ENCODE measurements at regions not wholly inside any gene's neighbourhood (a gene's known extent, or its start where the extent isn't known, plus 50 kb on each side); places are given as distances from the start of the nearest gene placed in this dataset.

DNA sequence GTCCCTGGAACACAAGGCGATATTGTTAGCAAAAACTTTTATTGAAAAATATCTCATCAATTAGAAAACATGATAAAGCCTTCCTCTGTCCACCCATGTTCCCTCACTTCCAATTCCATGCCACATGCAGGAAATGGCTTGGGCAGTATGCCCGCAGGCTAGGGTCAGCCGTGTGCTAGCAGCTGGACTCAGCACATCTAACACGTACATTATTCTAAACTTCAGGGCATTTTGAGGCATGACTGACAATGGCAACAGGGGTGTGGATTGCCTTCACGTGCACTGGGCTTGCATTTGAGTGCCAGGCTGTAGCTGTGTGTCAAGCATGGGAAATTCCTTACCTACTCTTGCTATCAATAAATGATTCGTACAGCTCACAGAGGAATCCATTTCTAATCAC is 642.1 kb downstream of the INHBA start:
- Histone ChIP-seq H3K4me3 (no peak overlapping the region), H3K9me3 (peaks cover 0 to 22% (median 11%) of the 10 kb centered on the region in 8 donors), H3K4me1 (no peaks in the 10 kb centered on the region), H3K27me3 (replicated peaks in 1 of 7) (no peaks in the 10 kb centered on the region), H3K27ac (no peak overlapping the region), H3K36me3 (no peaks in the 10 kb centered on the region)
- WGBS, 5 donors, result 70 to 89% (median 80%) methylated on average over 6 of the region's 6 CpGs
- no peak for DNase-seq
- TF ChIP-seq, protein P1, sequence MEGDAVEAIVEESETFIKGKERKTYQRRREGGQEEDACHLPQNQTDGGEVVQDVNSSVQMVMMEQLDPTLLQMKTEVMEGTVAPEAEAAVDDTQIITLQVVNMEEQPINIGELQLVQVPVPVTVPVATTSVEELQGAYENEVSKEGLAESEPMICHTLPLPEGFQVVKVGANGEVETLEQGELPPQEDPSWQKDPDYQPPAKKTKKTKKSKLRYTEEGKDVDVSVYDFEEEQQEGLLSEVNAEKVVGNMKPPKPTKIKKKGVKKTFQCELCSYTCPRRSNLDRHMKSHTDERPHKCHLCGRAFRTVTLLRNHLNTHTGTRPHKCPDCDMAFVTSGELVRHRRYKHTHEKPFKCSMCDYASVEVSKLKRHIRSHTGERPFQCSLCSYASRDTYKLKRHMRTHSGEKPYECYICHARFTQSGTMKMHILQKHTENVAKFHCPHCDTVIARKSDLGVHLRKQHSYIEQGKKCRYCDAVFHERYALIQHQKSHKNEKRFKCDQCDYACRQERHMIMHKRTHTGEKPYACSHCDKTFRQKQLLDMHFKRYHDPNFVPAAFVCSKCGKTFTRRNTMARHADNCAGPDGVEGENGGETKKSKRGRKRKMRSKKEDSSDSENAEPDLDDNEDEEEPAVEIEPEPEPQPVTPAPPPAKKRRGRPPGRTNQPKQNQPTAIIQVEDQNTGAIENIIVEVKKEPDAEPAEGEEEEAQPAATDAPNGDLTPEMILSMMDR (IDR thresholded peaks at IDR 0.05 in 8 of 11, conservative IDR thresholded peaks at IDR 0.05 in 3 of 11), result no peak
- no peak for TF ChIP-seq POLR2A (IDR thresholded peaks at IDR 0.05)
- TF ChIP-seq POLR2AphosphoS5 (IDR thresholded peaks at IDR 0.05), result no peak
- intact Hi-C loops (cut with DNase I; ENCODE audit: low total_unique reads), result no loop called here

DNA sequence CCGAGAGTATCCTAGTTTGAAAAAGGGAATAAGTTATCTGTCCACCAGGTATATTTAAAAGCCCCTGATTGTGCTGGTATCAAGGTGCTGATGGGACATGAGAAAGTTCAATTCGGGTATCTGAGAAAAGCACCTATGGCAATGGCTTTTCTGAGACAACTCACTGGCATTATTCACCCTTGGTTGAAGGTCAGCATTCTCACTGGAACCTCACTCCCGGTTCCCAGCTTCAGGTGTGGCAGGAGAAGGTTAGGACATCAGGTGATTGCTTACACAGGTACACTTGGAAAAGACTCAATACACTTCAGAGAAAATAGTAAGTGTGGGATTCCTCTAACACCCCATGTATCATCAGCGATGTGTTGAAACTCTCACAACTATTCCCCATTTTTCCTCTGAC is 643.1 kb downstream of the INHBA start:
- WGBS, 5 donors, result 68 to 85% (median 77%) methylated on average over 4 of the region's 4 CpGs
- no peaks in the 10 kb centered on the region for H3K27me3 ChIP-seq (replicated peaks in 1 of 7)
- DNase-seq, result no peak
- H3K4me1 ChIP-seq, result no peaks in the 10 kb centered on the region
- TF ChIP-seq, protein P1 (IDR thresholded peaks at IDR 0.05 in 8 of 11, conservative IDR thresholded peaks at IDR 0.05 in 3 of 11), result no peak
- TF ChIP-seq POLR2A (IDR thresholded peaks at IDR 0.05) (no peak), POLR2AphosphoS5 (IDR thresholded peaks at IDR 0.05) (no peak)
- H3K9me3 ChIP-seq, result peaks cover 0 to 22% (median 11%) of the 10 kb centered on the region in 8 donors
- H3K36me3 ChIP-seq, result no peaks in the 10 kb centered on the region
- H3K27ac ChIP-seq, result no peak overlapping the region
- H3K4me3 ChIP-seq, result no peak overlapping the region
- intact Hi-C loops (cut with DNase I; ENCODE audit: low total_unique reads), result no loop called here

DNA sequence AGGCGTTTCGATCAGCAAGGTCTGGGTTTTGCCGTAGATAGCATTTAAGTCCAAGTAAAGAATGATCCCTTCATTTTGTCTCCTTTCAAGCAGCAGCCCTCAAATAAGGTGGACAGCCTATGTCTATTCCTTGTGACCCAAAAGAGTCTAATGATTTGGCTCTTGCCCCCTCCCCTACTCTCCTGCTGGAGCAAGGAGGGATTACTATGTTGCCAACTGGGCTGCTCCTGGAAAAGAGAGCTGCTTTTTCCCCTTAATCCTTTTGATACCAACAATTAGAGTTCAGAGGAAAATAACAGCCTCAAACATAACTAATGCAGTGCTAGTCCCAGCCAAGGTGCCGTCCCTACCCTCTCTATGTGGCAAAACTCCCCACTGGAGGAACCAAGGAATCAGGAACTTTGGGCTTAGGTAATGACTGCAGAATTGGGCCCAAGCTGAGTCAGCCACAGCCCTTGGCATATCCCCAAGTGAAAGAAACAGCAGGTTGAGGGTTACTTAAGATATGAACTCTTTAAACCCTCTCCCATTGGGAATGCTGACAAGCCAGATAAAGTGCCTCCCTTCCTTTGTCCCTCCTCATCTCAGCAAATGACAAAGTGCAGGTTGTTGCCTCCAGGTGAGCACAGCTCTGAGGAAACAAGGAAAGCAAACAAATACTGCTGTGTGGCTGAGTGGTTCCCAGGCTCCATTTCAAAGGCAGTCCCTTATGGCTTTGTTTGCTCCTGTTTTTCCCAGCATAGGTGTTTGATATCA is 643.7 kb downstream of the INHBA start:
- Histone ChIP-seq H3K27me3 (replicated peaks in 1 of 7) (no peaks in the 10 kb centered on the region), H3K4me1 (no peaks in the 10 kb centered on the region), H3K36me3 (no peaks in the 10 kb centered on the region), H3K27ac (no peak overlapping the region), H3K4me3 (no peak overlapping the region), H3K9me3 (peaks cover 0 to 22% (median 11%) of the 10 kb centered on the region in 8 donors)
- no peak for DNase-seq
- 83 to 92% (median 88%) methylated on average over 4 of the region's 4 CpGs for WGBS, 5 donors
- TF ChIP-seq POLR2AphosphoS5 (IDR thresholded peaks at IDR 0.05) (no peak), POLR2A (IDR thresholded peaks at IDR 0.05) (no peak)
- TF ChIP-seq, protein P1 (IDR thresholded peaks at IDR 0.05 in 8 of 11, conservative IDR thresholded peaks at IDR 0.05 in 3 of 11), result no peak
- intact Hi-C loops (cut with DNase I; ENCODE audit: low total_unique reads), result no loop called here

DNA sequence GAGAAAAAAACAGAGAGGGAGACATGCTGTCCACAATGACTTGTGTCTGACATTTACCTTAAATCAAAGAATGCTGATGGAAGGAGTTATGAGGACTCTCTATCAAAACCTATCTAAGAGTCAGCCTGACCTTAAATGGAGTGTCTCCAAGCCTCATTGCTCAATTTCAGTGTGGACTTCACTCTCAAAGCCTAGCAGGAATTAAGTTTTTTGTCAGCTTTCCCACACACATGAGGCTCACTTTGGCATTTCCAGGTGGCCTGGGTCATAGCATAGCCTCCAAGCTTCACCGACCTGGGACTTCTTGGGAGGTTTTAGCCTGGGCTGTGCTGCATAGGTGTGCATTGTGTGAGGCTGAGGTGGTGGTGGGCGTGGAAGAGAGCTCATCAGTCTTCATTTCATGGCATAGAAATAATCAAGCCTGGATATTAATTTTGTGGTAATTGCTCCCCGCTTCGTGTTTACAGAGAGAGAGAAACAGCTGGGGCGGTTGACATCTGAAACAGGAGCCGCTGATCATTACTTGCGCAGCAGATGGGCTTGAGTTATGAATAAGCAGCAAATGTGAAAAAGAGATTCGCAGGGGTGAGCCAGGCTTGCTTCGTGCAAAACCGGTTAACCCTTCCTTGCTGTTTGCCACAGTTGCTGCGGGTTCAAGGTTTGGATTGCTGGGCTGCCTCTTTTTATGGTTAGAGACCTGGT is 647.8 kb downstream of the INHBA start:
- Histone ChIP-seq H3K4me3 (no peak overlapping the region), H3K9me3 (peaks cover 0 to 22% (median 11%) of the 10 kb centered on the region in 8 donors), H3K27ac (no peak overlapping the region), H3K36me3 (no peaks in the 10 kb centered on the region), H3K27me3 (replicated peaks in 1 of 7) (no peaks in the 10 kb centered on the region), H3K4me1 (no peaks in the 10 kb centered on the region)
- TF ChIP-seq POLR2AphosphoS5 (IDR thresholded peaks at IDR 0.05) (no peak), POLR2A (IDR thresholded peaks at IDR 0.05) (no peak)
- TF ChIP-seq, protein P1 (IDR thresholded peaks at IDR 0.05 in 8 of 11, conservative IDR thresholded peaks at IDR 0.05 in 3 of 11), result no peak
- no peak for DNase-seq
- intact Hi-C loops (cut with DNase I; ENCODE audit: low total_unique reads), result no loop called here
- 85 to 91% (median 89%) methylated on average over 11 of the region's 11 CpGs for WGBS, 5 donors
